ENCODE measurements at regions not wholly inside any gene's neighbourhood (a gene's known extent, or its start where the extent isn't known, plus 50 kb on each side); places are given as distances from the start of the nearest gene placed in this dataset.

DNA sequence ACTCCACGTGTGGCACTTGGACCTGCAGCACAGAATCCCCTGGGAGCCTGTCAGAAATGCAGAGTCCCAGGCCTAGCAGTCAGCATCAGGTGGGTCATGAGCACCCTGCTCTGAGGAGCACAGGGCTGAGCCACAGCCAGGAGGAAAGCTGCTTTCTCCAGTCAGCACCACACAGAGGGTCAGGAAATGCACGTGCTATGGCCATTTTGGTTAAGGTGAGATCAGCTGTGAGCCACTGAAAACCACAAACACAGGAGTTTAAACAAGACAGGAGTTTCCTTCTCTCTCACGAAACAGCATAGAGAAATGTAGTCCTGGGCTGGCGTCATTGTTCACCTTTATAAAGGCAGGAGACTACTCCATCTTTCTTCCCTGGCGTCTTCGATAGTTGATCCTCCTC, 204.5 kb upstream of the SFSWAP start:
- Histone ChIP-seq H3K27me3 (no peaks in the 10 kb centered on the region), H3K4me1 (ENCODE audit: low read depth) (no peaks in the 10 kb centered on the region), H3K27ac (no peak overlapping the region), H3K9me3 (ENCODE audit: low read depth) (no peaks in the 10 kb centered on the region), H3K36me3 (no peaks in the 10 kb centered on the region), H3K4me3 (no peak overlapping the region)
- TF ChIP-seq, protein P1, sequence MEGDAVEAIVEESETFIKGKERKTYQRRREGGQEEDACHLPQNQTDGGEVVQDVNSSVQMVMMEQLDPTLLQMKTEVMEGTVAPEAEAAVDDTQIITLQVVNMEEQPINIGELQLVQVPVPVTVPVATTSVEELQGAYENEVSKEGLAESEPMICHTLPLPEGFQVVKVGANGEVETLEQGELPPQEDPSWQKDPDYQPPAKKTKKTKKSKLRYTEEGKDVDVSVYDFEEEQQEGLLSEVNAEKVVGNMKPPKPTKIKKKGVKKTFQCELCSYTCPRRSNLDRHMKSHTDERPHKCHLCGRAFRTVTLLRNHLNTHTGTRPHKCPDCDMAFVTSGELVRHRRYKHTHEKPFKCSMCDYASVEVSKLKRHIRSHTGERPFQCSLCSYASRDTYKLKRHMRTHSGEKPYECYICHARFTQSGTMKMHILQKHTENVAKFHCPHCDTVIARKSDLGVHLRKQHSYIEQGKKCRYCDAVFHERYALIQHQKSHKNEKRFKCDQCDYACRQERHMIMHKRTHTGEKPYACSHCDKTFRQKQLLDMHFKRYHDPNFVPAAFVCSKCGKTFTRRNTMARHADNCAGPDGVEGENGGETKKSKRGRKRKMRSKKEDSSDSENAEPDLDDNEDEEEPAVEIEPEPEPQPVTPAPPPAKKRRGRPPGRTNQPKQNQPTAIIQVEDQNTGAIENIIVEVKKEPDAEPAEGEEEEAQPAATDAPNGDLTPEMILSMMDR (IDR thresholded peaks at IDR 0.05; ENCODE audit: low read depth, low read length), result no peak
- DNase-seq (ENCODE audit: low read depth in 1 of 2, low spot score in 1 of 2), result no peak

DNA sequence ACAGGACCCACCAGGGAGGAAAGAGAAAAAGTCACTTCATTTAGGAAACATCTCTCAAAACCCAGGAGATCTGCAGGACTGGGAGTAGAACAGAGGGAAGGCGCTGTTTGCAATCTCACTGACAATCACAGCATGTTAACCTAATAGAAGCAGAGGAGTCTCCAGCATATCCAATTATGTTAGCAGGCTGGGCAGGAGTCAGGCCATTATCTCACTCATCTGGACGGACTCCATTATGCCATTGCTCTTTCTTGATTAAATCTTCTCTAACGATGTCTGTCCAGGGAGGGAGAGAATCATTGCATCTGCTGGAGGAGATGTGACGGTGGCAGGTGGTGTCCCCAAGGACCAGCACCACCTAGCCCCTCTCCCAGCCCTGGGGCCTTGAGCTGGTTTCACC, 203.8 kb upstream of the SFSWAP start:
- no peak for DNase-seq (ENCODE audit: low read depth in 1 of 2, low spot score in 1 of 2)
- Histone ChIP-seq H3K4me3 (no peak overlapping the region), H3K36me3 (no peaks in the 10 kb centered on the region), H3K9me3 (ENCODE audit: low read depth) (no peaks in the 10 kb centered on the region), H3K27ac (no peak overlapping the region), H3K27me3 (no peaks in the 10 kb centered on the region), H3K4me1 (ENCODE audit: low read depth) (no peaks in the 10 kb centered on the region)
- TF ChIP-seq, protein P1 (IDR thresholded peaks at IDR 0.05; ENCODE audit: low read depth, low read length), result no peak

DNA sequence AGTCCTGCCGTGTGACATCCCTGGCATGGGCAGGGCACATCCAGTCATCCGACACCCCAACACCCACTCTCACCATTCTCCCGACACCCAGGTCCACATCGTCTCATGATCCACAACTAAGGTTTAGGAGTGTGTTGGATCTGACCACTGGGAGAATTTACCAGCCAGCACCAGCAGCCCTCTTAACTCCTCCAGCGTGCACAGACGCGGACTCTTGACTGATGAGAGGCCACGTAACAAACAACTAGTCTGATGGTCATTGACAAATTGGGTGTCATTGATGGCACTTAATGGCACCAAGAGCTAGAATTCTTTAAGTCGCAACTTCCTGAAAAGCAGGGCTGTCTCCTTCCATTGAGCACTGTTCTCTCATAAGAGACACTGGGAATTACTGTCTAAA, 203.0 kb upstream of the SFSWAP start:
- Histone ChIP-seq H3K36me3 (no peaks in the 10 kb centered on the region), H3K27ac (no peak overlapping the region), H3K4me1 (ENCODE audit: low read depth) (no peaks in the 10 kb centered on the region), H3K9me3 (ENCODE audit: low read depth) (no peaks in the 10 kb centered on the region), H3K27me3 (no peaks in the 10 kb centered on the region), H3K4me3 (no peak overlapping the region)
- TF ChIP-seq, protein P1 (IDR thresholded peaks at IDR 0.05; ENCODE audit: low read depth, low read length), result no peak
- DNase-seq (ENCODE audit: low read depth in 1 of 2, low spot score in 1 of 2), result no peak

DNA sequence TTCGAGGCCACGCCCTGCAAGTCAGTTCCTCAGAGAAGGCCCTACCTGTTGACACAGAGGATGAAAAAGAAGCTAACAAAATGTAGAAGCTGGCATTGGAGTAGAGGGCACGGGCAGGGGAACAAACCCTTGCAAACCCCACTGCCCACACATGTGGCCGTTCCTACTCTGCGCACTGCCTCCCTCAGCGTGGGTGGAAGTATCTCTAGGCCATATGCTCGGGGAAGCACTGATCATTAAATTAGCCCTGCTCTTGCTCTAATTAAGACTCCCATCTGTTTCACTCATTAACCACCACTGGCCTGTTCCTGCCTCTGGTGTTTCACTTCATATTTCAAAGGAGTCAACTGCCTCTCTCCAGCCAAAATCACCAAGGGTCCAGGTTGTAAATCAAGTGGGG, 201.2 kb upstream of the SFSWAP start:
- H3K27ac ChIP-seq, result no peak overlapping the region
- no peaks in the 10 kb centered on the region for H3K4me1 ChIP-seq (ENCODE audit: low read depth)
- no peak for DNase-seq (ENCODE audit: low read depth in 1 of 2, low spot score in 1 of 2)
- H3K9me3 ChIP-seq (ENCODE audit: low read depth), result no peaks in the 10 kb centered on the region
- H3K36me3 ChIP-seq, result no peaks in the 10 kb centered on the region
- TF ChIP-seq, protein P1 (IDR thresholded peaks at IDR 0.05; ENCODE audit: low read depth, low read length), result no peak
- no peaks in the 10 kb centered on the region for H3K27me3 ChIP-seq
- H3K4me3 ChIP-seq, result no peak overlapping the region

DNA sequence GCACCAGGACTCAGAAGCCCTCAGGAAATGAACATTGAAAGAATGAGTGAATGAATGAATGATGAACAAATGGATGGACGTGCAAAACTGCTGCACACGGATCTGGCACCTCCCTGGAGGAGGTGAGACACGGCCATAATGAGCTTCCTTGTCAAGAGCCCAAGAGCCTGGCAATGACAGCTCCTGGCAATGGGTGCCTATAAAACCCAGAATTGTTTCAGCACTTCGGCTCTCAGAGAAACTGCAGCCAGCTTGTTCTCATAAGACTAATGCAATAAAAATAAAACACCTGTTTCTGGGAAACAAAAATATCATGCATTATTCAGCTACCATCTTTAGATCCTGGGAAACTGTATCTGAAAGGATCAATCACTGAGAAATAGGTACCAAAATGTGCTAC, 200.5 kb upstream of the SFSWAP start:
- Histone ChIP-seq H3K27me3 (no peaks in the 10 kb centered on the region), H3K36me3 (no peaks in the 10 kb centered on the region), H3K4me1 (ENCODE audit: low read depth) (no peaks in the 10 kb centered on the region), H3K9me3 (ENCODE audit: low read depth) (no peaks in the 10 kb centered on the region), H3K27ac (no peak overlapping the region), H3K4me3 (no peak overlapping the region)
- TF ChIP-seq, protein P1 (IDR thresholded peaks at IDR 0.05; ENCODE audit: low read depth, low read length), result no peak
- DNase-seq (ENCODE audit: low read depth in 1 of 2, low spot score in 1 of 2), result no peak

DNA sequence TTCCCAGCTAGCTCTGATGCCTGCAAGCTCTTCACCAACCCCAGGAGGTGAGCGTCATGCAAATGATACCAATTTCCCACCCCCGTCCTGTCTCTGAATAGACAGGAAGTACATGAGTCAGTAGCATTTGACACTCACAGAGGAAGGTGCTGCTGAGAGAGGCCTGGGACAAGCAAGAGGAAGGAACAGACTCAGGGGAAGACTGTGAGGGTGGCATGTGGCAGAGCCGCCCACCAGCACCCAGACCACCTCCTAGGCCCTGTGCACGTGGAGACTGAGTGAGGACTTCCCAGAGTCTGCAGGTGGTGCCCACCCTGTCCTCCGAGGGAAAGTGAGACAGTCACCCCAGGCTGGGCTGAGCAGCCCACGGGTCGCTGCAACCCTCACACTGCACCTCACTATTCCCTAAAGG, 199.5 kb upstream of the SFSWAP start:
- no peaks in the 10 kb centered on the region for H3K36me3 ChIP-seq
- H3K27me3 ChIP-seq, result no peaks in the 10 kb centered on the region
- H3K27ac ChIP-seq, result no peak overlapping the region
- TF ChIP-seq, protein P1 (IDR thresholded peaks at IDR 0.05; ENCODE audit: low read depth, low read length), result no peak
- H3K4me3 ChIP-seq, result no peak overlapping the region
- H3K9me3 ChIP-seq (ENCODE audit: low read depth), result no peaks in the 10 kb centered on the region
- DNase-seq (ENCODE audit: low read depth in 1 of 2, low spot score in 1 of 2), result peak in 1 of 2 donors; percentile 15
- no peaks in the 10 kb centered on the region for H3K4me1 ChIP-seq (ENCODE audit: low read depth)
